Activated T-cell treated with anti-CD3 and anti-CD28 coated beads for 24 hours (primary cell): ENCODE measurements at regions not wholly inside any gene's neighbourhood (a gene's known extent, or its start where the extent isn't known, plus 50 kb on each side); places are given as distances from the start of the nearest gene placed in this dataset.
"Not testable (repeated sequence)": the region's sequence is repeated elsewhere in the genome, so short reads cannot be mapped to it uniquely, and the experiment has no call there.

Experiments used
- DNase-seq: peaks from one replicate; pipeline ENCODE4 v3.0.0-alpha.2; 2020; ENCODE audit warnings: low read depth

GRCh38 chr3:59411186-59411585 lies 361.4 kb upstream of the CFAP20DC start:
- no peak for DNase-seq

- no peak for DNase-seq
Observed at GRCh38 chr3:59408047-59408624, 358.3 kb upstream of the CFAP20DC start.

GRCh38 chr3:59407425-59407824 lies 357.6 kb upstream of the CFAP20DC start:
- DNase-seq = no peak

- DNase-seq = no peak
Observed at GRCh38 chr3:59406943-59407342, 357.1 kb upstream of the CFAP20DC start.

- no peak for DNase-seq
Observed at GRCh38 chr3:59404851-59405250, 355.0 kb upstream of the CFAP20DC start.

- no peak for DNase-seq
Observed at GRCh38 chr3:59404064-59404463, 354.2 kb upstream of the CFAP20DC start.

- no peak for DNase-seq
Observed at GRCh38 chr3:59401924-59402323, 352.1 kb upstream of the CFAP20DC start.

GRCh38 chr3:59392116-59392515 lies 342.3 kb upstream of the CFAP20DC start:
- no peak for DNase-seq

GRCh38 chr3:59391131-59391530 lies 341.3 kb upstream of the CFAP20DC start:
- DNase-seq = no peak

- peak; percentile 26 for DNase-seq
Observed at GRCh38 chr3:59388555-59389270, 338.9 kb upstream of the CFAP20DC start.

- DNase-seq = no peak
Observed at GRCh38 chr3:59386165-59386564, 336.3 kb upstream of the CFAP20DC start.

- no peak for DNase-seq
Observed at GRCh38 chr3:59385547-59385946, 335.7 kb upstream of the CFAP20DC start.

- DNase-seq = no peak
Observed at GRCh38 chr3:59381282-59381681, 331.5 kb upstream of the CFAP20DC start.

- DNase-seq = no peak
Observed at GRCh38 chr3:59380146-59380545, 330.3 kb upstream of the CFAP20DC start.

- no peak for DNase-seq
Observed at GRCh38 chr3:59374818-59375211, 325.0 kb upstream of the CFAP20DC start.

GRCh38 chr3:59374091-59374817 lies 324.4 kb upstream of the CFAP20DC start:
- no peak for DNase-seq

- DNase-seq = no peak
Observed at GRCh38 chr3:59372346-59372745, 322.5 kb upstream of the CFAP20DC start.

GRCh38 chr3:59368900-59369675 lies 319.3 kb upstream of the CFAP20DC start:
- no peak for DNase-seq

GRCh38 chr3:59367150-59367549 lies 317.3 kb upstream of the CFAP20DC start:
- no peak for DNase-seq

- DNase-seq = no peak
Observed at GRCh38 chr3:59366218-59366617, 316.4 kb upstream of the CFAP20DC start.

GRCh38 chr3:59364496-59364895 lies 314.7 kb upstream of the CFAP20DC start:
- no peak for DNase-seq

- DNase-seq = not testable (repeated sequence)
Observed at GRCh38 chr3:59360312-59360711, 310.5 kb upstream of the CFAP20DC start.

- DNase-seq = no peak
Observed at GRCh38 chr3:59341459-59341858, 291.6 kb upstream of the CFAP20DC start.
